NCI-H446 treated with DMSO at 0.1 percent for 48 hours (cell line): ENCODE measurements at regions not wholly inside any gene's neighbourhood (a gene's known extent, or its start where the extent isn't known, plus 50 kb on each side); places are given as distances from the start of the nearest gene placed in this dataset.

ENCODE experiments used
- DNase-seq: peaks from one replicate; lab custom pipeline; 2025; lab: John Stamatoyannopoulos, UW

GRCh38 chr20:16946097-16946496 lies 197.9 kb downstream of the OTOR start:
- no peak for DNase-seq

- peak; percentile 27 for DNase-seq
These were observed 199.3 kb downstream of the OTOR start for GRCh38 chr20:16947479-16947878.

- DNase-seq: no peak
These were observed 203.7 kb downstream of the OTOR start for GRCh38 chr20:16951876-16952275.

- no peak for DNase-seq
These were observed 204.8 kb downstream of the OTOR start for GRCh38 chr20:16952965-16953364.

- no peak for DNase-seq
These were observed 205.7 kb downstream of the OTOR start for GRCh38 chr20:16953858-16954257.

GRCh38 chr20:16955462-16955861 lies 207.3 kb downstream of the OTOR start:
- DNase-seq: no peak

- DNase-seq: no peak
These were observed 207.8 kb downstream of the OTOR start for GRCh38 chr20:16955971-16956370.

GRCh38 chr20:16965401-16965800 lies 217.2 kb downstream of the OTOR start:
- no peak for DNase-seq

- no peak for DNase-seq
These were observed 218.2 kb downstream of the OTOR start for GRCh38 chr20:16966276-16966880.

GRCh38 chr20:16968099-16968498 lies 219.9 kb downstream of the OTOR start:
- no peak for DNase-seq

- DNase-seq: no peak
These were observed 222.6 kb downstream of the OTOR start for GRCh38 chr20:16970776-16971175.

GRCh38 chr20:16974080-16974854 lies 226.1 kb downstream of the OTOR start:
- no peak for DNase-seq

- DNase-seq: no peak
These were observed 226.7 kb downstream of the OTOR start for GRCh38 chr20:16974855-16975162.

GRCh38 chr20:16975682-16976081 lies 227.5 kb downstream of the OTOR start:
- DNase-seq: no peak

GRCh38 chr20:16978497-16978896 lies 230.3 kb downstream of the OTOR start:
- no peak for DNase-seq

GRCh38 chr20:16982091-16982726 lies 234.1 kb downstream of the OTOR start:
- DNase-seq: no peak

GRCh38 chr20:16984481-16984880 lies 236.3 kb downstream of the OTOR start:
- DNase-seq: no peak

GRCh38 chr20:17003170-17003870 lies 223.5 kb upstream of the PCSK2 start:
- DNase-seq: no peak

GRCh38 chr20:17010181-17010580 lies 216.7 kb upstream of the PCSK2 start:
- no peak for DNase-seq

GRCh38 chr20:17012546-17013226 lies 214.2 kb upstream of the PCSK2 start:
- DNase-seq: peak; percentile 68

GRCh38 chr20:17014217-17014616 lies 212.6 kb upstream of the PCSK2 start:
- no peak for DNase-seq

- DNase-seq: no peak
These were observed 212.0 kb upstream of the PCSK2 start for GRCh38 chr20:17014756-17015366.
